ENCODE measurements at regions not wholly inside any gene's neighbourhood (a gene's known extent, or its start where the extent isn't known, plus 50 kb on each side); places are given as distances from the start of the nearest gene placed in this dataset.

- no peak for DNase-seq (ENCODE audit: low read depth)
These were observed 550.1 kb upstream of the CDH18 start for GRCh38 chr5:20537911-20538703.

DNA sequence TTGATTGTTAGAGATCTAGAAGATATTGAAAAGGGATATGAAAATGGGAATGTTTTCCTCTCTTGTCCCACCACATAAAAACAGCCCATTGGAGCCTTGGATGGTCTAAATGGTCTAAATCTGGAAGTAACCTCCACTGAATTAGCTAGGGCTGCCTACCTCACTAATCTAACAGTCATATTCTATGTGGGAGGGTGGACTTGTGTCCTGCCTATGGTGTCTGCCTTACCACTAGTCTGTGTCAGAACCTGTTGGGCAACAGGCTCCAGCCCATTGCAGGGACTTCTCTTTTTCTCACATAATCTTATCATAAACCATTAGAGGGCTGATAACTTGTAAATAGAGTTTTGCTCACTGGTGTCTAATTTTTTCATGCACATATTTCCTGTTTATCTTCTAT is 548.8 kb upstream of the CDH18 start:
- no peak for DNase-seq (ENCODE audit: low read depth)

GRCh38 chr5:20536341-20536740 is 548.3 kb upstream of the CDH18 start:
- no peak for DNase-seq (ENCODE audit: low read depth)

GRCh38 chr5:20528471-20528870 is 540.5 kb upstream of the CDH18 start:
- no peak for DNase-seq (ENCODE audit: low read depth)

DNA sequence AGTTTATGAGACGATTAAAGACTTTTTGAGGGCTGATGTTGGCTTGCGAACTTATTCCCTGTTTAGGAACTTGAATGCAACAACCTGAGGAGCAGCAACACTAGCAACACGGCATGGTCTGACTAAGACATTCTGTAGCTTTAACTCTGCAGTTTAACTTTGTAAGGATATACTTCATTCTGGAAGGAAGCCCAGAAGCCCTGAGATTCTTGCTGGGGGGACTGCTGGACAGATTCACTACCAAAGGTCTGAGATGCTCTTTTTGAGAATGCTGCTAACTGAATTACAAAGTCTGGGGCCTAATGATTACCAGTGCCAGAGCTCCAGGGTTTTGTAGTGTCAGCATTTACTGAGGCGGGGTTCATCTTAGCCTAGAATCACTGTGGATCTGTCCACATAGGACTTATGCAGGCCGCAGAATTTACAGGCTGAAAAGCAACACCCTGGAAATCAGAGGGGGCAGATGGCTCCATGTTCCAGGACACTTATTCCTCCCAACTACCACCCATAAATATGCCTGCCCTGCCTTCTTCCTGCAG is 537.1 kb upstream of the CDH18 start:
- no peak for DNase-seq (ENCODE audit: low read depth)

DNA sequence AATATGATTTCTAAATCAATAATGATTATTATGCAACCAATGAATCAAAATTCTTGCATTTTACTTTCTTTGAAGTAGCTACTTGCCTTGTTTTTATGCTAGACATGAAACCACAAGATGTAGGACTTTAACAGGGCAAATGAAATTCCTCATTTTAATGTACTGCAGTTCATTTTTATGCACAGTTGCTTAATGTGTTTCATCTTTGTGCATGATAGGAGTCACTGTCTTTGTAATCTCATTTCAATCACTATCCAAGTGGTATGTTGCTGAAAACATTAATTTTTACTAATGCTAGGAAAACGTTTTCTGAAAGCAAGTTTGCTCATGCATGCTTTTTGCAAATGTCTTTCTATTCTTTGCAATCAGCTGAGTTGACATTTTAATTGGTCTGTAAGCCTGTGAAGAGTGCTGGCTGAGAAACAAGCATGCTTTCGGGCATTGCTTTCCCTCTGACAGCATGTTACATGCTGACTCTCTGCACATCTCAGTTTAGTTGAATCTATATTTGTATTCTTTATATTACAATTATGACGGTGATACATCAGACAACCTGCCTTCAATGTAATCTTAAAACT is 535.0 kb upstream of the CDH18 start:
- no peak for DNase-seq (ENCODE audit: low read depth)

GRCh38 chr5:20515606-20516005 is 527.6 kb upstream of the CDH18 start:
- DNase-seq (ENCODE audit: low read depth) = no peak

GRCh38 chr5:20514145-20514544 is 526.1 kb upstream of the CDH18 start:
- no peak for DNase-seq (ENCODE audit: low read depth)

DNA sequence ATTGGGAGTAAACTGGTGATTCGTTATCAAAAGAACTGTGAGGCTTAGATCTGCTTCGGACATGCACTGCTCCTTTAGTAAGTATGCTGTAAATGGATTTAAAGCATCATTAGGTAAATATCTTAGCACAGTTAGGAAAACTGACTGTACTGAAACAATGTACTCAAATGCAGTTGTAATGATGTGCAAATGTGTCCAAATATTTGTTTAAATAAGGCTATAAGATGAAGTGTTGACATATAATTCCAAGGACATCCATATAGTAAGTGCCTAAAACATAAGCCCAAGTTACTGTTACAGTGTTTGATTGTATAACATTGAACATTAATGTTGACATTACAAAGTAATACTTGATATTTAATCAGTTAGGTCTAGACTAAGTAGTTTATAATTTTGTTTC is 512.5 kb upstream of the CDH18 start:
- DNase-seq (ENCODE audit: low read depth) = no peak

DNA sequence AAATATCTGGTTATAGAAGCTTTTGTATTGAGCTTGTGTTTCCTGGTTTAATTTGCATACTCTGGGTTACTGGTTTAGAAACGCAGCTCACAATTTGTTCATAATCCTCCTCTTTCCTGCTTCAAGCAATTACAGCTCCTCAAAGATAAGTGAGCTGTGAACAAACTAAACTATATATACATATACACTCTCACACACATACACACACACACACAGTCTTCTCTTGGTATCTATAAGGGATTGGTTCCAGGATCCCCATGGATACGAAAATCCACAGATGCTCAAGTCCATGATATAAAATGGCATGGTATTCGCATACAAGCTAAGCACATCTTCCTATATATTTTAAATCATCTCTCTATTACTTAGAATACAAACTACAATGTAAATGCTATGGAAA is 510.9 kb upstream of the CDH18 start:
- no peak for DNase-seq (ENCODE audit: low read depth)

DNA sequence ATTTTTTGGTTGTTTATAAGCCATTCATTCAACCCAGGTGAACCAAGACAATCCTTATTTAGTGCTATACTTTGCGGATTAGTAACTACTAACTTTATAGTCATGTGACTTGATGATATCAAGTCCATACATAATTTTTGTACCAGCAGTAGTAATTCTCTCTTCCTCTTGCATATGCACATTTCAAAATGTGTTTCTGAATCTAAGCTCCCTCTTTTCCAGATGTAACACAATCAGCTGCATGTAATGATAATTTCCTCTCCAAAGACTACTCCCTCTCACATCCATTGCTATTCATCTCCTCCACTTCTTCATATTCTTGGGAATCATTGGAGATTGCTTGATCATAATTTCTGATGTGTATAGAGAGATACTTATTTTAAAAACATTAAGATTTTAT is 510.1 kb upstream of the CDH18 start:
- no peak for DNase-seq (ENCODE audit: low read depth)

- DNase-seq (ENCODE audit: low read depth) = no peak
These were observed 509.4 kb upstream of the CDH18 start for GRCh38 chr5:20497356-20497755.

- no peak for DNase-seq (ENCODE audit: low read depth)
These were observed 506.7 kb upstream of the CDH18 start for GRCh38 chr5:20494706-20495105.

DNA sequence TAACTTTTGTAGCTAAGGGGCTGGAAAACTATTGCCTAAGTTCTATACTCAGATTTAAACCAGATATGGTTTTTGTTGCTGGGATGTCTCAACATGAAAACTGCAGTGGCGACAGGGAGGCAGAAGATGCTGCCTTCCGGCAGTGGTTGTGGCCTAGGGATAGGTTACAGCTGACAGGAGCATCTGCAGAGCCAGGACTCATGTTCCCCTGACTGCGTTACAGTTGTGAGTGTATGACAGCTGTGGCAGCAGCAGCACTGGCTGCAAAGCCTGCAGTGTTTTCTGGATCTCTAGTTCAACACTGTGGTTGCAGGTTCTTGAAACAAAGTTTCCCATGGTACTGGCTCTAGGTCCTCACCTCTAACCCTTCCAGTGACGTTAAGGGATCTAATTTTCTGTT is 498.8 kb upstream of the CDH18 start:
- DNase-seq (ENCODE audit: low read depth) = no peak

- DNase-seq (ENCODE audit: low read depth) = no peak
These were observed 488.0 kb upstream of the CDH18 start for GRCh38 chr5:20476016-20476415.

- no peak for DNase-seq (ENCODE audit: low read depth)
These were observed 483.0 kb upstream of the CDH18 start for GRCh38 chr5:20470997-20471396.

DNA sequence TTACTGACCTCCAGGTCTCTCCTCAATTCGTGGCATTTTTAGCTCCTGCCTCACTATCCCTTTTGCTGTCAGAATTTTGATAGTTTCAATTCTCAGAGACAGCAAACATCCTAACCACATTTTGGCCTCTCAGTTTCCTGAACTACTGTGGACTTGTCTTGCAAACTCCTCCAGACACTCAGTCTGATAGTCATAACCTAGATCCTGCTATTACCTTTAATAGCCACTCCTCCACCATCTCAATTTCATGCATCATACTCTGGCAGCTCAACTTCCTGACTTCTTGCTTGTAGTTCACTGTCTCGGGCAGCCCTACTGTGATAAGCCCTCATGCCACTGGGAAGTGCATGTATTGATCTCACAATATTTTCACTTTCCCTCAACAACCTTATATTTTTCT is 481.8 kb upstream of the CDH18 start:
- no peak for DNase-seq (ENCODE audit: low read depth)

GRCh38 chr5:20469390-20469789 is 481.4 kb upstream of the CDH18 start:
- no peak for DNase-seq (ENCODE audit: low read depth)

DNA sequence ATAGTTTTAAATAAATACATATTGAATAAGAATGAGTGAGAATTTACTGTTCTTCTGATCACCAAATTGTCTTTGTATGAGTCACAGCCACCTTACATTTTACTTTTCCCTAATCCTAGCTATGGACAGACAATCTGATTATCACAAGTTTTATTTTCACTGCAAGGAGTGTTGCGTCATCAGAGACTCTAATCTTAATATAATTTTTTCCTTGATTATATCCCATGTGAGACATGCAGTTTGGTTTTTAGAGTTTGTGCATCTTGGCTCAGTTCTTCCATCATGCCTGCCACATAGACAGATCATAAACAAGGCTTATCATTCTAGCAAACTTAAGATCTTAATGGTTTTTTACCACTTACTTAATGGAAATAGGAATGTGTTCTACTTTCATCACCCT is 478.5 kb upstream of the CDH18 start:
- DNase-seq (ENCODE audit: low read depth) = no peak

- no peak for DNase-seq (ENCODE audit: low read depth)
These were observed 475.2 kb upstream of the CDH18 start for GRCh38 chr5:20463206-20463605.

DNA sequence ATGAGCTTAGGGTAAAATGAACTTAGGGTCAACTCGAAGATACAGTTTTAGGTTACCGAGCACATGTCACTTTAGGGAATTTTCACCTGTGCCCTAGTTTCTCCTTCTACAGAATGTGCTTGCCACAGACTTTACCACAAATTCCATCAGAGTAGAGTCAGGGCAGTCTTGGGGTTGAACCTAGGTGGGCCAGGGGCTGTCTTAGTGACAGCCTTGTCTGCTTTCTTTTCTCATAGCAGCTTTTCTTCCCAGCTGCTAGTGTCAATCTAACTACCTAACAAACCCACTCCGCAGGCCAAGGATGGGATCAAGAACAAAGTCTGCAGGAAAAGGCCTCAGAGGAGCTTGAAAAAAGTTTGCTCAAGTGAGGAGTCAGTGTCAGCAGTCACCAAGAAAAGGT is 458.1 kb upstream of the CDH18 start:
- no peak for DNase-seq (ENCODE audit: low read depth)

- DNase-seq (ENCODE audit: low read depth) = no peak
These were observed 457.4 kb upstream of the CDH18 start for GRCh38 chr5:20445326-20445860.

- no peak for DNase-seq (ENCODE audit: low read depth)
These were observed 446.8 kb upstream of the CDH18 start for GRCh38 chr5:20434786-20435185.
